CD4-positive, alpha-beta memory T cell (primary cell): ENCODE measurements at regions not wholly inside any gene's neighbourhood (a gene's known extent, or its start where the extent isn't known, plus 50 kb on each side); places are given as distances from the start of the nearest gene placed in this dataset.
"Not testable (repeated sequence)": the region's sequence is repeated elsewhere in the genome, so short reads cannot be mapped to it uniquely, and the experiment has no call there.

Experiments
- CTCF ChIA-PET: fragments of 350-600 bp; sonication (Branson Sonifier 250); formaldehyde crosslinking; loops from one replicate; lab custom pipeline; 2021; ENCODE audit warnings: inconsistent platforms; ENCODE audit not compliant: partially characterized antibody; lab: Charles Lee
- POLR2A ChIA-PET: fragments of 350-600 bp; sonication (Branson Sonifier 250); formaldehyde crosslinking; loops from one replicate; lab custom pipeline; 2021; ENCODE audit not compliant: partially characterized antibody; lab: Charles Lee
- DNase-seq, 5 donors: peaks; one replicate each; pipeline versions ENCODE4 v3.0.0 to v3.0.0-alpha.2; 2020 to 2022; ENCODE audit warnings: mixed read lengths in 1 of 5
- H3K27ac ChIP-seq: one replicate; pipeline ENCODE4 v1.7.0; 2013; ENCODE audit warnings: low read depth, low read length
- H3K27me3 ChIP-seq: 2 replicates; pipeline ENCODE4 v1.7.0; 2013; ENCODE audit warnings: mild to moderate bottlenecking, low read length, moderate library complexity; ENCODE audit not compliant: insufficient read depth
- H3K36me3 ChIP-seq: 2 replicates; pipeline ENCODE4 v1.7.0; 2013; ENCODE audit warnings: mild to moderate bottlenecking, low read length, moderate library complexity; ENCODE audit not compliant: insufficient read depth
- H3K4me1 ChIP-seq: 2 replicates; pipeline ENCODE4 v1.7.0; 2013; ENCODE audit warnings: mild to moderate bottlenecking, low read length, moderate library complexity; ENCODE audit not compliant: insufficient read depth
- H3K4me3 ChIP-seq, 2 donors: one replicate each; pipeline ENCODE4 v1.7.0; 2013; ENCODE audit warnings: low read length in 2 of 2, mild to moderate bottlenecking in 1 of 2
- H3K9me3 ChIP-seq, 2 donors: one replicate each; pipeline ENCODE4 v1.7.0; 2013; ENCODE audit warnings: low read length in 2 of 2, control low read depth in 1 of 2; ENCODE audit not compliant: control insufficient read depth in 1 of 2
- H3K27ac Mint-ChIP-seq, 7 donors: one replicate each; pipeline ENCODE4 v1.8.0; 2020 to 2021; ENCODE audit warnings: mixed read lengths in 7 of 7, mild to moderate bottlenecking in 6 of 7, inconsistent platforms in 3 of 7, moderate library complexity in 3 of 7
- H3K27me3 Mint-ChIP-seq, 2 donors: one replicate each; pipeline ENCODE4 v1.8.0; 2020 to 2021; ENCODE audit warnings: mixed read lengths in 2 of 2
- H3K36me3 Mint-ChIP-seq, 2 donors: one replicate each; pipeline ENCODE4 v1.8.0; 2020 to 2021; ENCODE audit warnings: mixed read lengths in 2 of 2, inconsistent platforms in 1 of 2, mild to moderate bottlenecking in 1 of 2
- H3K4me1 Mint-ChIP-seq, 4 donors: one replicate each; pipeline ENCODE4 v1.8.0; 2020 to 2021; ENCODE audit warnings: mixed read lengths in 4 of 4, mild to moderate bottlenecking in 1 of 4
- H3K4me3 Mint-ChIP-seq, 8 donors: one replicate each; pipeline ENCODE4 v1.8.0; 2020 to 2021; ENCODE audit warnings: mixed read lengths in 8 of 8, mild to moderate bottlenecking in 7 of 8, moderate library complexity in 6 of 8, inconsistent platforms in 3 of 8
- H3K9me3 Mint-ChIP-seq, 8 donors: one replicate each; pipeline ENCODE4 v1.8.0; 2020 to 2021; ENCODE audit warnings: mixed read lengths in 8 of 8, mild to moderate bottlenecking in 5 of 8, inconsistent platforms in 3 of 8, moderate library complexity in 1 of 8
- intact Hi-C: fragments of 100-400 bp; cut with micrococcal nuclease; formaldehyde crosslinking; loops from one replicate; pipeline ENCODE4 v1.15.1; 2023

DNA sequence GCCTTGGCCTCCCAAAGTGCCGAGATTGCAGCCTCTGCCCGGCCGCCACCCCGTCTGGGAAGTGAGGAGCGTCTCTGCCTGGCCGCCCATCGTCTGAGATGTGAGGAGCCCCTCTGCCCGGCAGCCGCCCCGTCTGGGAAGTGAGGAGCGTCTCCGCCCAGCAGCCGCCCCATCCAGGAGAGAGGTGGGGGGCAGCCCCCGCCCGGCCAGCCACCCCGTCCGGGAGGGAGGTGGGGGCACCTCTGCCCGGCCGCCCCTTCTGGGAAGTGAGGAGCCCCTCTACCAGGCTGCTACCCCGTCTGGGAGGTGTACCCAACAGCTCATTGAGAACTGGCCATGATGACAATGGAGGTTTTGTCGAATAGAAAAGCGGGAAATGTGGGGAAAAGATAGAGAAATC, 1530.9 kb downstream of the REEP3 start:
- intact Hi-C loops, DNase-seq, H3K36me3 Mint-ChIP-seq, H3K27ac Mint-ChIP-seq, H3K27ac ChIP-seq, H3K27me3 ChIP-seq, H3K9me3 ChIP-seq, H3K4me1 ChIP-seq, H3K4me3 Mint-ChIP-seq, H3K27me3 Mint-ChIP-seq, H3K4me1 Mint-ChIP-seq, CTCF ChIA-PET, H3K4me3 ChIP-seq, H3K36me3 ChIP-seq, POLR2A ChIA-PET: not testable (repeated sequence)
- H3K9me3 Mint-ChIP-seq, result peaks cover 0 to 19% (median 9%) of the 10 kb centered on the region in 8 donors

DNA sequence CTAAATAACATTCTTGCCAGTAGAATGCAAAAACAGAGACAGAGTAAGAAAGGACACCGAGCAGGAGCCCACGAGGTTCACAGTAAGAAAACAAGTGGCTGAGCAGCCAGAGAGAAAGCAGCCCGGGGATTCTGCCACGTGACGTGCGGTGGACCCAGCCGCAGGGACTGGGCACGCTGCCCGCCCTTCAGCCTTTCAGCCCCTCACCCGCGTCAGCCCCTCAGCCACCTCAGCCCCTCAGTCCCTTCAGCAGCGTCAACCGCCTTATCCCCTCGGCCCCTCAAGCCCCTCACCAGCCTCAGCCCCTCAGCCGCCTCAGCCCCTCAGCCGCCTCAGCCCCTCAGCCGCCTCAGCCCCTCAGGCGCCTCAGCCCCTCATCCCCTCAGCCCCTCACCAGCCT, 1532.2 kb downstream of the REEP3 start:
- intact Hi-C loops, H3K27me3 Mint-ChIP-seq, POLR2A ChIA-PET, H3K4me3 Mint-ChIP-seq, H3K27me3 ChIP-seq, H3K4me1 ChIP-seq, H3K27ac Mint-ChIP-seq, H3K4me3 ChIP-seq, H3K36me3 ChIP-seq, H3K9me3 ChIP-seq, H3K36me3 Mint-ChIP-seq, CTCF ChIA-PET, H3K27ac ChIP-seq, H3K4me1 Mint-ChIP-seq: not testable (repeated sequence)
- peak in 1 of 5 donors; percentile 22 for DNase-seq
- H3K9me3 Mint-ChIP-seq, result peaks cover 0 to 19% (median 9%) of the 10 kb centered on the region in 8 donors

DNA sequence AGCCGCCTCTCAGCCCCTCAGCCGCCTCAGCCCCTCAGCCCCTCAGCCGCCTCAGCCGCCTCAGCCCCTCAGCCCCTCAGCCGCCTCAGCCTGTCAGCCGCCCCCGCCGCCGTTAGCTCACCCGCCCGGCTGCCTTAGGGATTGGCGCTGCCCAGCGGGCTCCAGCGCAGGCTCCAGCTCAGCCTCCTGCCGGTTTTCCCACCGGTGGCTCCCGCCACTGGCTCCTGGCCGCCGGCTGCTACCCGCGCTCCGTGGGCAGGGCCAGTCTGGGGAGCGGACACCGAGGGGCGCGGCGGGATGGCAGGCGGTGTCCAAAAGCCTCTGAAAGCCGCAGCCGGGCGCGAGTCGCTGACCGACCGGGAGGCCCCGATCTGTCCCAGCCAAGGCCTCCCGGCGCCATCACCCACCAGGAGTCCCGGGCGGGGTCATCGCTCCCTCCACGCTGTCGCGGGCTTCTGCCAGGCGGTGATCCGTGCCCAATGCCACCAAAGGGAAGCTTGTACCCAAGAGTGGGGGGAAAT, 1532.7 kb downstream of the REEP3 start:
- H3K27me3 Mint-ChIP-seq, H3K27ac ChIP-seq, H3K27me3 ChIP-seq, H3K9me3 ChIP-seq, intact Hi-C loops, CTCF ChIA-PET, H3K4me1 ChIP-seq, H3K27ac Mint-ChIP-seq, POLR2A ChIA-PET, H3K36me3 ChIP-seq, H3K4me1 Mint-ChIP-seq, H3K4me3 Mint-ChIP-seq, H3K36me3 Mint-ChIP-seq, H3K4me3 ChIP-seq: not testable (repeated sequence)
- H3K9me3 Mint-ChIP-seq, result peaks cover 0 to 19% (median 9%) of the 10 kb centered on the region in 8 donors
- peak in 1 of 5 donors; percentile 24 for DNase-seq

DNA sequence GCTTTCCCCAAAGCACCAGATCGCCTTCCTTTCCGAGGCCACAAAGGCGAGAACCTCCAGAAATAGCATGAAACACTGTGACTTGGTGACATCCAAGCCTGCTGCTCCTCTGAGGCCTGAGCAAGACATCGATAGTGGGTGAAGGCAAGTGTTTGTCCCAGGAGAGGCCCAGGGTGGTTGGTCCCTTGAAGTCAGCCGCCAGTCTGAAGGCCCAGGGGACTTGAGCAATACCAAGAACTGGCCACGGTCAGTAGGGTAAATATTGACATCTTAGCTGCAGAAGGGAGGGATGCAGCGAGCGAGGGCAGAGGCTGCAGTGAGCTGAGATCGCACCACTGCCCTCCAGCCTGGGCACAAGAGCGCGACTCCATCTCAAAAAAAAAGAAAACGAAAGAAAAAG, 1533.5 kb downstream of the REEP3 start:
- H3K9me3 Mint-ChIP-seq, result peaks cover 0 to 19% (median 10%) of the 10 kb centered on the region in 8 donors
- CTCF ChIA-PET, H3K4me1 ChIP-seq, H3K27me3 ChIP-seq, H3K9me3 ChIP-seq, H3K4me1 Mint-ChIP-seq, H3K36me3 ChIP-seq, intact Hi-C loops, POLR2A ChIA-PET, DNase-seq, H3K36me3 Mint-ChIP-seq, H3K27me3 Mint-ChIP-seq, H3K4me3 ChIP-seq, H3K27ac Mint-ChIP-seq, H3K4me3 Mint-ChIP-seq, H3K27ac ChIP-seq: not testable (repeated sequence)

DNA sequence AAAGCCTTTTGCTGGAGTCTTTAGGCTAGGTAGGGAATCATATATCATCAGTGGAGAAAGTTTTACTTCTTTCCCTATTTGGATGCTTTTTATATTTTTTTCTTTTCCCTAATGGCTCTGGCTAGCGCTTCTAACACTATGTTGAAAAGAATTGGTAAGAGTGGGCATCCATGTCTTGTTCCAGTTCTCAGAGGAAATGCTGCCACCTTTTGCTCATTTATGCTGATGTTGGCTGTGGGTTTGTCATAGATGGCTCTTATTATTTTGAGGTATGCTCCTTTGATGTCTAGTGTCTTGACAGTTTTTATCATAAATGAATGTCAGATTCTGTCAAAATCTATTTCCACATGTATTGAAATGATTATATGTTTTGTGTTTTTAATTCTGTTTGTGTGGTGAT, 1544.1 kb downstream of the REEP3 start:
- Mint-ChIP-seq H3K9me3 (peaks cover 0 to 6% (median 1%) of the 10 kb centered on the region in 8 donors), H3K4me1 (no peaks in the 10 kb centered on the region), H3K27me3 (no peaks in the 10 kb centered on the region), H3K4me3 (no peak overlapping the region), H3K36me3 (no peaks in the 10 kb centered on the region), H3K27ac (no peak overlapping the region)
- Histone ChIP-seq H3K27ac (no peak overlapping the region), H3K4me3 (no peak overlapping the region), H3K4me1 (no peaks in the 10 kb centered on the region), H3K9me3 (no peaks in the 10 kb centered on the region), H3K36me3 (no peaks in the 10 kb centered on the region), H3K27me3 (no peaks in the 10 kb centered on the region)
- ChIA-PET POLR2A (no interaction called here), CTCF (no interaction called here)
- DNase-seq, result no peak
- intact Hi-C loops, result no loop called here

DNA sequence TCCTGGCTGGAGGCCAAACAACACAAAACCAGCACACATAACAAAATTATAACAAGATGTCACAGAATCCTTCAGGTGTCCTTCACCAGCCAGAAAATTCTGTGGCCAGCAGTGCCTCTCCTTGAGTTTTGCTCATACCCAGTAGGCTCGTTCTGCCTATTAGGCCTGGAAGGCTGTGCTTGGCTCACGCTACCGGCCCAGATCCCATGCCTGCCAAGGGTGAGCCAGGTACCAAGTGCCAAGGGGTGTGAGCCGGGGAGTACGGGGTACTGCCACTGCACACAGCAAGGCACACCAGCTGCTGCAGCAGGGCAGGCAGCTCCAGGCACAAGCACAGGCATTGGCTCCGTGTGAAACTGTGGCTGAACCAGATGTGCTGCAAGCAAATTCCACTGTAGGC, 1562.0 kb downstream of the REEP3 start:
- intact Hi-C loops, result no loop called here
- CTCF ChIA-PET, result no interaction called here
- no peaks in the 10 kb centered on the region for H3K27me3 Mint-ChIP-seq

DNA sequence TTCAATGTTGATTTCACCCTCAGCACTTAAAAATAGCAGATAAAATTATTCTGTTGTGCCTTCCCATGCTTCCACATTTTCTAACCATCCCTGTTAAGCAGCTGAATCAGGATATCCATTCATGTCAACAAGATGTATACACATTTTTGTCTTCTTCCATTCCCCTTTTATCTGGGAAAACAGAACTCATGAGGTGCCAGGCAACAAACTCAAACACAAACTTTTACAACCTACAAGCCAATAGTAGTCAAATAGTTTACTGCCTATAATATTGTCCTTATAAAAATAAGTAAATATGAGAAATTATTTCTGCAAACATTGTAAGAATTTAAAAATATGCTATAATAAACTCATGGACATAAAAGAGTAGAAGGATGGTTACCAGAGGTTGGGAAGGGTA, 1569.8 kb downstream of the REEP3 start:
- H3K36me3 Mint-ChIP-seq, result no peaks in the 10 kb centered on the region

More for the DNA sequence above, 1562.0 kb downstream of the REEP3 start:
- H3K27ac ChIP-seq, result no peak overlapping the region
- no peak overlapping the region for H3K4me3 ChIP-seq
- Mint-ChIP-seq H3K9me3 (peaks cover 0 to 22% (median 10%) of the 10 kb centered on the region in 8 donors), H3K36me3 (no peaks in the 10 kb centered on the region), H3K27ac (no peak overlapping the region), H3K4me1 (no peaks in the 10 kb centered on the region), H3K4me3 (no peak overlapping the region)
- no peaks in the 10 kb centered on the region for H3K27me3 ChIP-seq
- POLR2A ChIA-PET, result no interaction called here
- no peak for DNase-seq
- no peaks in the 10 kb centered on the region for H3K9me3 ChIP-seq
- H3K4me1 ChIP-seq, result no peaks in the 10 kb centered on the region
- H3K36me3 ChIP-seq, result no peaks in the 10 kb centered on the region

DNA sequence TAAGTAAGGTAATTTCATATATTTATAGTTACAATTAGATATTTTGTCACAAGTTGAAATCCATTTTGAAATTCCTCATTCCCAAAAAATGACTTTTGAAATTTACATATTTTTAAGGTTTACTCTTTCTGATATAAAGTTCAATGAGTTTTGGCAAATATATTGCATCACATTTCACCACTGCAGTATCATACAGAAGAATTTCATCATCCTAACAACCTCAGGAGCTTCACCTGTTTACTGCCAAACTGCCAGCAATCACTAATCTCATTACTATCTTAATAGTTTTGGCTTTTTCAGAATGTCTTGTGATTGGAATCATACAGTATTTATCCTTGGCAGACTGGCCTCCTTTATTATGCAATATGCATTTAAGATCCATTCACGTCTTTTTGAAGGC, 1578.9 kb downstream of the REEP3 start:
- Histone ChIP-seq H3K36me3 (no peaks in the 10 kb centered on the region), H3K9me3 (no peaks in the 10 kb centered on the region), H3K27ac (no peak overlapping the region), H3K4me1 (no peaks in the 10 kb centered on the region), H3K4me3 (no peak overlapping the region), H3K27me3 (no peaks in the 10 kb centered on the region)
- intact Hi-C loops, result no loop called here
- no peaks in the 10 kb centered on the region for H3K4me1 Mint-ChIP-seq
- POLR2A ChIA-PET, result no interaction called here
- H3K36me3 Mint-ChIP-seq, result no peaks in the 10 kb centered on the region
- H3K9me3 Mint-ChIP-seq, result peaks cover 0 to 21% (median 10%) of the 10 kb centered on the region in 8 donors
- H3K27ac Mint-ChIP-seq, result no peak overlapping the region
- no peak for DNase-seq
- CTCF ChIA-PET, result no interaction called here
- no peaks in the 10 kb centered on the region for H3K27me3 Mint-ChIP-seq
- no peak overlapping the region for H3K4me3 Mint-ChIP-seq

More for the DNA sequence above, 1569.8 kb downstream of the REEP3 start:
- Mint-ChIP-seq H3K27me3 (no peaks in the 10 kb centered on the region), H3K4me3 (no peak overlapping the region), H3K9me3 (peaks cover 0 to 12% (median 6%) of the 10 kb centered on the region in 8 donors), H3K27ac (no peak overlapping the region), H3K4me1 (no peaks in the 10 kb centered on the region)
- Histone ChIP-seq H3K27me3 (no peaks in the 10 kb centered on the region), H3K4me1 (no peaks in the 10 kb centered on the region), H3K9me3 (no peaks in the 10 kb centered on the region), H3K36me3 (no peaks in the 10 kb centered on the region), H3K4me3 (no peak overlapping the region), H3K27ac (no peak overlapping the region)
- no peak for DNase-seq
- POLR2A ChIA-PET, result no interaction called here
- intact Hi-C loops, result no loop called here
- CTCF ChIA-PET, result no interaction called here
